ENCODE measurements at regions not wholly inside any gene's neighbourhood (a gene's known extent, or its start where the extent isn't known, plus 50 kb on each side); places are given as distances from the start of the nearest gene placed in this dataset.

DNA sequence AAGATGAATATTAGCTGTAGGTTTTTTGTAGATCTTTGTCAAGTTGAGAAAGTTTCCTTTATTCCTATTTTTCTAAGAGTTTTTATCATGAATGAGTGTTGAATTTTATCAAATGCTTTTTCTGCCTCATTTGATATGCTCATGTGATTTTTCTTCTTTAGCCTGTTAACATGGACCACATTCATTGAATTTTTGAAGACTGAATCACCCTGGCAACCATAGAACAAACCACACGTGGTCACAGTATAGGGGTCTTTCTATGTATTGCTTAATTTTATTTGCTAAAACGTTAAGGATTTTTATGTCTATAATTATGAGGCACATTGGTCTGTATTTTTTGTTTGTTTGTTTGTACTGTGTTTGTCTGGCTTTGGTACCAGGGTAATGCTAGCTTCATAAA, 201.7 kb upstream of the CWC22 start:
- DNase-seq (ENCODE audit: low spot score) = peak; percentile 7

DNA sequence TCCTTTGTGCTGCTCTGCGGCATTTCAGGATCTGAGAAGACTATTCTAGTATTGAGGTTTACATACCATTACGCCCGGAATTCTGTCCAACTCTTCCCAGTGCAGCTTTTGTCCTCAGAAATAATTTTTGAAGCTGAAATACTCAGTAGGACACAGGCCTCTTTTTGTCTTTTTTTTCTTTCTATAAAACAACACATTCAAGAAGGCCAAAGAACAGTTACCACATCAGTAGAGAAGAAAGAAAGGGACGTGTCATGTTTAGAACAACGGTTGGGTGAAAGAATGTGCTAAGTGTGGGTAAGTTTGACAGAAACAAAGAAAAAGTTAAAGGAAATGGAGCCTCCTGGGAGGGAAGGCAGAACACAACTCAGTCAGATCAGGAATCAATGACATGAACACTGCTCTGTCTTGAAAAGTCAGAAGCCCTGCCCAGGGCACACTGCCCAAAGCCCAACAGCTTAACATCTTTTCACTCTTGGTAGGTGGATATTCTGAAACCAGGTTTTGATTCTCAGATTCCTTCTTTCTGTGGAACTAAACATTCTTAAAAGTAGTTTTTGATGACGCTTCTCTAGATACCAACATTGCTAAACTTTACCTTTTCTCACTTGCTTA, 198.6 kb upstream of the CWC22 start:
- DNase-seq (ENCODE audit: low spot score) = no peak

DNA sequence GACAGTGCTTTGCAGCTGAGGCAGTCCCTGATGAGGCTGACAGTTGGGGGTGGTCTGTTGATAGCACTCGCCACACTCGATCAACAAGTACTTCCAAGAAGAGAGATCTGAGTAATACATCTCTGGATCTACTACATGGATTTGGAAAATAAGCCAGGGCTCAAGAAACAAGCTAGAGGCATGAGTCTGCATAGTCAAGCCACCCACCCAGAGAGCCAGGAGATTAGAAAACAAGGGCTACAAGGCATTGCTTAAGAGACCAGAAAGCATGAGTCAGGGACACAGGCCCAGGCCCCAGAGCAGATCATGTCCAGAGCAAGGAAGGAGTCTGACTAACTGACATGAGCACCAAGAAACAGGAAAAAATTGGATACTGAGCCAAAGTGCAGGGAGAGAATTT, 196.9 kb upstream of the CWC22 start:
- DNase-seq (ENCODE audit: low spot score) = peak; percentile 36

DNA sequence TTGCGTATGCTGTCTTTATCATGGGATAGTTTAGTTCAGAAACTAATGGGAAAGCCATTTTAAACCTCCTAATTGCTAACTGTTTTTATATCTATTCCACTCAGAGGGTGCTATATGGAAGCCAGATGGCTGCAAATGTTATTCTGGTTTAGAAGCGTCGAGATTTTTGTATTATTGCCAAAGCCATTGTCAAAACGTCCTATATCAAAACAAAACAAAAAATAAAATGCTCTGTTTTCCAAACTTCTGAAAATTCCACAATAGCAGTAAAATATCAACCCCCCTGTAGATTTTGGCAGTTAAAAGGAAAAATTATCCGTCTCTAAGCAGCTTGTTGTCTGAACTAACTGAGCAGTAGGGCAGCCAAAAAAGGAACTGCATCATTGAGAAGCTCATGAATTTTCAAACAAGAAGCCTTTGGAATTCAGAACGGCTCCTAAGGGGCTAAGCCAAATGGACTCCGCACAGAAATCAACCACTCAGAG, 195.4 kb upstream of the CWC22 start:
- no peak for DNase-seq (ENCODE audit: low spot score)

DNA sequence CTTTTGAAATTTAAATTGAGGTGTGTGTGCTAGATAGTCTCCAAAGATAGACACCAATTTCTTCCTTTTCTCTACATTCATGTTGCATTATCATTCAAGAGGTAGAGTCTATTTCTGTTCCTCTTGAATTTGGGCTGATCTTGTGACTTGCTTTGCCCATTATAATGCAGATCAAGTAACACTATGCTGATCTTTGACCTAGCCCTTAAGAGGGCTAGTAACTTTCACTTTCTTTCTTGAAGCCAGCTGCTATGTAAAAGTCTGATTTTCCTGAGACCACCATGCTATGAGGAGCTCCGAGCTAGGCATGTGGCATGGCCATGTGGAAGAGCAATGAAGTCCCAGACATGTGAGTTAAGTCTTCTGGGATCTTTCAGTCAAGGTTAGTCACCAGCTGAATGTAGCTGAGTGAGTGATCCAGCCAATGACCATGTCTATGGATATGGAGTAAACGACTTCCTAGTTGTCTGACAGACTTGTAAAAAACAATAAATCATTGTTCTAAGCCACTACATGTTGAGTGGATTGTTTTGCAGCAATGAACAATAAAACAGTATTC, 189.4 kb upstream of the CWC22 start:
- DNase-seq (ENCODE audit: low spot score) = no peak

DNA sequence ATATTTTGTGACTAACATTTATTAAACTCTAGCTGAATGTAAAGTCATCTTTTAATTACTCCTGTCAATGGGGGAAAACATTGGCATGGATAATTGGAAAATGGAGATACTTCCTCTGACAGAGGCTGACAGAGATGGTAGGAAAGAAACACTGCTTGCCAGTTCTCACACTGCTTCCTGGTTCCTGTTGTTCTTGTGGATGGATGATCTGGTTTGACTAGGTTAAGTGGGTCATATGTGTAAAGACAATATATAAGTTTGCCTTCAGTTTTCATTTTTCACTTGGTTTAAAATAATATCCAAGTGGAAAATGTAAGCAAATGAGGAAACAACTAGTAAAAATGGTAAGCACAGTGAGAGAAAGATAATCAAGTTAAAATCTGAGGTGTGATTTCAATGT, 188.8 kb upstream of the CWC22 start:
- no peak for DNase-seq (ENCODE audit: low spot score)

DNA sequence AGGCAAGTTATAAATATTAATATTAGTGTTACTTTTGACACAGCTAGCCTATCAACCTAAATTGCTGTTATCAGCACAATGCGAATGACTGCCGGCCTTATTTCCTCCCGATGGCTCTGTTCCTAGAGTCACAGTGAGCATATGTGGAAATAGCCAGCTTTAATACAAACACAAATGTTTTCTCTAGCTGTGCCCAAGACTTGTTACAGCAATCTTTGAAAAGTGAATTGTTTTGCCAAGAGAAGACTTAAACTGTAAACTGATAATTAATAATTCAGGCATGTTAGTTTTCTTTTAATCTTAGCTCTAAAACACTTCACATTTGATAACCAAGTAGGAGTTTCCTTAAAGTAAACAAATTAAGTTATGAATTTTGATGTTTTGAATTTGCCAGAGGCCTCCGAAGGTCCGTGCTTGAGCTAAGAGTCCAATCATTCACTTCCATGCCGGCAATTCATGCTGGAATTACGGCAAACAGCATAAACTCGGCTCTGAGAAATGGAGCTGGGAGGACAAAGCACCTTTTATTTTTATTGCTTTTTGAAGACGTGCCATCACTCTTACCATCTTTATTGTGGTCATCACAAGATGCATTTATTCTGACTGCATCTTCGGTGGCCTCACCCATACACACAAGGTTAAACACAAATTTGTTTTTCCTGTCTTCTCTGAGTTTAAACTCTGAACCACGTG, 184.5 kb upstream of the CWC22 start:
- peak; percentile 13 for DNase-seq (ENCODE audit: low spot score)

DNA sequence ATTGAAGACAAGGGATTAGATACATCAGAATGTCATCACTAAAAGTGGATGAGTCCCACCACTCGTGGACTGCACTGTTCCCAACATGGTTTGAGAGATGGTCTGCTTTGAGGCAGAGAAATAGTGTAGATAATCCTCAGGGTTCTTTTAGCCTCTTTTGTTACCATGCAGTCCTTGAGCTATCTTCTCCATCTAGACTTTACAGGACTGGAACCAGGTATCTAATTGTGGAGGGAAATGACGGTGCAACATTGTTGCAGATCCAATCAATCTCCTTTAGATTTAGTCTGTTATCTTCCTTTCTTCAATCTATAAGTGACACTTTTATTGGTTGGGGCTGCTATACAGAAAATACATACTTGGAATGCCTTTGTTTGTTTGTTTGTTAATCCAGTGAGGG, 183.8 kb upstream of the CWC22 start:
- no peak for DNase-seq (ENCODE audit: low spot score)

DNA sequence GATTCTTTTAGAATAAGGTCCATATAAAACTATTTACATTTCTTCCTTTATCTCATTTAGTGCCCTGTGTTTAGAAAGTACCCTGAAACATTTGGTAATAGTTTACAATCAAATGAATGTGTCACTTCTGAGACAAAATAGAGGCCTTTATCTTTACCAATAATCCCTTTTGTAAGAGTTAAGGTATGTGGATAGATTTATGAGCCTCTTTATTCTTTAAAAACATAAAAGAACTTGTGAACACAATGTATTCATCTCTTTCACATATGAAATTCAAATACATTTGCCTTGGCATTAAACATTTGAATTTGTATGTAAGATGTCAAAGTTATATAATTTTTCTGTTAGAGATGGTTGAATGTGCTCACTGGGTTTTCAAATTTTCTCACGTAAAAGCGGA, 180.5 kb upstream of the CWC22 start:
- no peak for DNase-seq (ENCODE audit: low spot score)

DNA sequence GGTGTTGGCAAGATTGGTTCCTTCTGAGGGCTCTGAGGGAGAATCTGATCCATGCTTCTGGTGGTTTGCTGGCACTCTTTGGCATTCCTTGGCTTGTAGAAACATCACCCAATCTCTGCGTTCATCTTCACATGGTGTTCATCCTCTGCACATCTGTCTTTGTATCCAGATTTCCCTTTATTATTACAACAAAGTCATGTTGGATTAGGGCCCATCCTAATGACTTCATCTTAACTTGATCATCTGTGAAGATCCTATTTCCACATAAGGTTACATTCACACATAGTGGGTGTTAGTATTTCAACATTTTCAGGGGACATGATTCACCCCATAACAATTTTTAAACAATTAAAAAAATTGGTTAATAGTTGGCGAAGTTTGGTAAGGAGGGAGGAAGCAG, 177.4 kb upstream of the CWC22 start:
- DNase-seq (ENCODE audit: low spot score) = no peak

DNA sequence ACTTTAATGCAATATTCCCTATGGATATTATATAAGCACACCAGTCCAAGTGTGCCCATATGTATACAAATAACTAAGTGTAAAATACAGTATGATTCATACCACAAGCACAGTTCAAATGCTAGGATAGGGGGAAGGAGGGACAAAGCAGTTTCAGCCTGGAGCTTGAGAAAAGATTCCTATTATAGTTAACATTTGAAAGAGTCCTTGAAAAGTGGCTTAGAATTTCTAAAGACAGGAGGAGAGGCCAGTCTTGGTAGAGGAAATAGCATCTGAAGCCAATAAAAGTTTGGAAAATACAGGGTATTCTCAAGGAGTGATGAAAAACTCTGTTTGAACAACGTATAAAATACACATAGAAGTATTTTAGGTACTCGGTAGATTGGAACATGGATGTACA, 173.4 kb upstream of the CWC22 start:
- DNase-seq (ENCODE audit: low spot score) = no peak

DNA sequence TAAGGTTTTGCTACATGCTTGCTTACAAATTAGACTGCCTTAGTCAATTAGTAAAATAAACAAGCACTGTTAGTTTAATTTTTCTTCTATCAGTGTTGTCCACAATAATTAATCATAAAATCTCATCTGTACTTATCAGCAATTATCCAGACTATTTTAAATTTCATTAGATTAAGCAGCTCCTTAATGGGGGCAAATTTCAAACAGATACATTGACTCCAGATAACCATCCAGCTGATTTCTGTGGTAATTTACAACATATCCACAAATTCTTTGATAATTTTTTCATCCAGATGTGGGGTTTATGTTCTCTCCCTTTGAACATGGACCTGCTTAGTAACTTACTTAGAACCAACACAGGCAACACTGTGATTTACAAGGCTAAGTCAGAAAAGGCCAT, 170.4 kb upstream of the CWC22 start:
- DNase-seq (ENCODE audit: low spot score) = no peak

DNA sequence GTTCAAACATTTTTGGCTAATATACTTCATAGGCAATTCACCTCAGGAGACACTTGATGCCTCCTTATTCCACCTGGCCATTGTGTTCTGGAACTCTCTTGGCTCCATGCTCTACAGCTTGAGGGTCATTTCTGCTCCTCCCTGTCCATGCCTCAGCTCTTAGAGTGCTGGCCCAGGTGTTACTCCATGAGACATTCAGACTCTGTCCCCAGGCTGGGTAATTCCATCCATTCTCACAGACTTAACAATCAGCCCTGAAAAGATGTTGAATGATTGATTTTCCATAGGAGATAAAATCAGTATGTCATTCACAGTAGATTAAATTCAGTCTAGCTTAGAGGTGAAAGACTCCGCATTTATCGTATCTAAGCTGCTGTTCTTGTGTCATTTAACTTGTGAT, 168.6 kb upstream of the CWC22 start:
- no peak for DNase-seq (ENCODE audit: low spot score)

DNA sequence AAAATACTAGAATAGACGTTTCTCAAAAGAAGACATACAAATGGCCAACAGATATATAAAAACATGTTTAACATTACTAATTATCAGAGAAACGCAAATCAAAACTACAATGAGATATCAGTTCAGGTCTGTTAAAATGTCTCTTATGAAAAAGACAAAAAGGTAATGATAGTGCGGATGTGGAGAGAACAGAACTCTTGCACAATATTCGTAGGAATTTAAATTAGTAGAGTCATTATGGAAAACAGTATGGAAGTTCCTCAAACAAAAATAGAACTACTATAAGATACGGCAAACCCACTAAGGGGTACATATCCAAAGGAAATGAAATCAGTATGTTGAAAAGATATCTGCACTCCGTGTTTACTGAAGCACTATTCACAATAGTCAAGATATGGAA, 167.5 kb upstream of the CWC22 start:
- no peak for DNase-seq (ENCODE audit: low spot score)

DNA sequence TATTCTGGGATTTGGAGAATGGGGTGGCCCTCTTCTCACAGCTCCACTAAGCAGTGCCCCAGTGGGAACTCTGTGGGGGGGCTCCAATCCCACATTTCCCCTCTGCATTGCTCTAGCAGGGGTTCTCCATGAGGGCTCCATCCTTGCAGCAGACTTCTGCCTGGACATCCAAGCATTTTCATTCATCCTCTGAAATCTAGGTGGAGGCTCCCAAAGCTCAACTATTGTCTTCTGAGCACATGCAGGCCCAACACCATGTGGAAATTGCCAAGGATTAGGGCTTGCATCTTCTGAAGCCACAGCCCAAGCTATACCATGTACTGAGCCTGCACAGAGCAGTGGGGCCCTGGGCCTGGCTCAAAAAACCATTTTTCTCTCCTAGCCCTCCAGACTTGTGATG, 162.4 kb upstream of the CWC22 start:
- DNase-seq (ENCODE audit: low spot score) = no peak

DNA sequence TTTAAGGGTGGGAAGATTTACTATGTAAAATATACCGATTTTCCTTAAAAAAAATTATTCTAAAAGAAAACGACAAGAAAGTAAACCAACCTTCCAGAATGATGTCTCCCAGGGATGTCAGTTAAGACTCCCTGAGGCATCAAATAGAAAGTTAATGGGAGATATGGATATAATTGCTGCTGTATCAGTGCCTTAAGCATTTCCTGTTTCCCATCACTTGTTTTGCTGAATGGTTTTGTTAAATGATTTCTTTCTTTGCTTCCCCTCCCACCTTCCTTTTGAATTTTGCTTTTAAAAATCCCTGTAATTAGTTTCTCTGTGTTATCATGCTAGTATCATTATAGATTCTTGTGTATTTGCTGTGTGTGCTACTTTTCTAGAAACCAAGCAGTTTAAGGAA, 154.3 kb upstream of the CWC22 start:
- no peak for DNase-seq (ENCODE audit: low spot score)

DNA sequence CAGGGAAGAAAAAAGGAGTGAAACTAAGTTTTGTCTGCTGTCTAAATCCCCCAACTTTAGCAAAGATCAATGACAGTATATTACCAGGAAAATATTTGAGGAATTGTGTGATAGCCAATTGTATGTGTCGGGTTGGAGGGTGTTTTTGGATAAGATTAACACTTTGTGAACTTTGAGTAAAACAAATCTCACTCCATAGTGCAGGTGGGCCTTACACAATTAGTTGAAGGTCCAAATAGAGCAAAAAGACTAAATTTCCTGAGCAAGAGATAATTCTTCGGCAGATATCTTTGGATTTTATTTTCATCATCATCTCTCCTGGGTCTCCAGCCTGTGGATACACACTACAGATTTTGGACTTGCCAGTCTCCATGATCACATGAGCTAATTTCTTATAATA, 152.8 kb upstream of the CWC22 start:
- no peak for DNase-seq (ENCODE audit: low spot score)

DNA sequence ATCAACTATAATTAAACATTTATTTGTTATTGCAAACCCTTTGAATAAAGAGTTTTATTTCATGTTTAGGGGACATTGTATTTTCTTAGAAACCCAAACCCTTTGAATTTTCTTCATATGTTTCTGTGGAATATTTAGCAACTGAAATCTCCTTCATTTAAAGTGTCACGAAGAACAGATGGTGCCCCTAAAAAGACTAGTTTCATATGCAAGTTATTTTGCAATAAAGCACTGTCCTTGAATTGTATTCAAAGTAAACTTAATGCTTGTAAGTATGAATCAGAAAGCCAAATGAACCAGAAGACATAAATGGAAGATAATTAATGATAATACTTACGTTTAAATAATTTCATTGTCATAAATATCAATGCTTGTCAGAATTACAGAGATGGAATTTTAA, 151.9 kb upstream of the CWC22 start:
- no peak for DNase-seq (ENCODE audit: low spot score)

DNA sequence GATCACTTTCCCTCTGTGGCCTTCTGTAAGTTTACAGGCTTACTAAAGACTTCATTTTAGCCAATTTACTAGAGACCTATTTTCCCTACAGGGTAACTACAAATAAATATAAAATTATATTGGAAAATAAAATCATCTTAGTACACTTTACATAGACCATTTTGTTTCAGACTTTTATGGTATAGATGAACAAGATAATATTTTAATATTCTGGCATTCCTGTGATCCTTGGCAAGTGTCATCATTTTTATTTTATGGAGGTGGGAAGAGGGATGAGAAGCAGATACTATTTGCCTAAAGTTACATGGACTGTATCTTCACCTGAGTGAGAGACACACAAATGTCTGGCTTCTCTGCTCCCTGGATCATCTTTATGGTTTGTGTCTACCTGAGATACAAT, 149.6 kb upstream of the CWC22 start:
- DNase-seq (ENCODE audit: low spot score) = no peak

DNA sequence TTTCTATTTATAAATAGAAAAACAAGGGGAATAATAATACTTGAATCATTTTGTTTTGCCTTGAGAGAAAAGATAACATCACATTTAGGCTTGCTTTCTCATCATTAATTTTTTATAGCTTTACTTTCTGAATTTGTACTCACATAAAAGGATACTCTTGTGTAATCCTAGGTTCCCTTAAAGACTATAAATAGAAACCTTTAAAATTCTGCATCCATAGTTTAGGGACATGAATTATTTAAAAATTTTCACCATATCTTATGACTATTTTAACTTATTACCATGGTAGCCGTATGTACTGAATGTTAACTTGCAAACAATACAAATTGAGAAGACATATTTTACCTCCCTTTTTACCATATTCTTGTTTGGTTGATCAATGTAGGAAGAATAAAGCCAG, 143.5 kb upstream of the CWC22 start:
- DNase-seq (ENCODE audit: low spot score) = no peak

DNA sequence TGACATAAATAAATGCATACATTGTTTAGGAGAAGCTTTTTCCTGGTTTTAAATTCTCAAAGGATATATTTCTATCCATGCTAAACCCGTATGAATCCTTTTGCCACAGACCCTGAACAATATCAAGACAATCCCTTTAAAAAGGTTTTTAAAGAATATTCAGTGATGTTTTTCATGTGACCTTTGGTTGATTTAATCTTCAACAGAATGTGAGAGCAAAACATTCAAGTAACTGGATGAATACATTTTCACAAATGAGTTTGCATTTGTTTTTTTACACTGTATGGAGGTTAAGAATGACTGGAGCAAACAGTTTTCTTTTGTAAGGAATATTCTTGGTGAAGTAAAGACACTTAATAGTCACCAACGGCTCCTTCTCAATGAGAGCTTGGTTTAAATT, 139.4 kb upstream of the CWC22 start:
- DNase-seq (ENCODE audit: low spot score) = no peak

DNA sequence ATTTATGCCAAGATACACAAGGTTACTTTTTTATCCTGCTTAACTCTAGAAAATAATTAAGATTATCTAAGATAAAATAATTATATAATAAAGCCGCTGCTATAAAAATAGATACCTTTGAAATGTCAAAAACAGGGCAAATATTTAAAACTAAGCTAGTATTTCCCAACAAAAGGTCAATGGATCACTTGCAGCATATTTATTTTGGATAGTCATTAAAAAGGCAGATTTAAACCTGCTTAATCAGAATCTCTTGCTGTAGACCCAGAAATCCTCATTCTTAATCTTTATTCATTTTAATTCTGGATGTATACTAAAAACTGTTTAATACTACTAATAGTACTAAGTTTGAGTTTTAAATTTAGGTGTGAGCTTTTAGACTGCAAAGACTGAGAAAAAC, 139.0 kb upstream of the CWC22 start:
- no peak for DNase-seq (ENCODE audit: low spot score)

DNA sequence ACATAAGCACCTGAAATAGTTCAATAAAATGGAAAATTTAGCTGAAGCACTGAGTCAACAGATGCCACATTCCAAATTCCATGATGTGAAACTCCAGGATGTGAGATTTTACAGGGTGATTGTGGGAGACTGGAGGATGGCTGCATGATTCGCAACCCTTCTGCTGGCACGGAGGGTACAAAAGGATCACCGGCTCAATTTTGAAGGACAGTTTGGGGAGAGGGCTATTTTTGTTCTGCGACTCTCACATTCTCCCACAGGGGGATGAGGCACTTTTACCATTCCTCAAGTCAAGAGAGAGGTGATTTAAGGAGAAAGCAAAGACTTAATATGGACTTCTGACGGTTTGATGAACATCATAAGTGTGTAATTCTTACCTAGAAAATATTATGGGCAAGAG, 138.1 kb upstream of the CWC22 start:
- DNase-seq (ENCODE audit: low spot score) = no peak

DNA sequence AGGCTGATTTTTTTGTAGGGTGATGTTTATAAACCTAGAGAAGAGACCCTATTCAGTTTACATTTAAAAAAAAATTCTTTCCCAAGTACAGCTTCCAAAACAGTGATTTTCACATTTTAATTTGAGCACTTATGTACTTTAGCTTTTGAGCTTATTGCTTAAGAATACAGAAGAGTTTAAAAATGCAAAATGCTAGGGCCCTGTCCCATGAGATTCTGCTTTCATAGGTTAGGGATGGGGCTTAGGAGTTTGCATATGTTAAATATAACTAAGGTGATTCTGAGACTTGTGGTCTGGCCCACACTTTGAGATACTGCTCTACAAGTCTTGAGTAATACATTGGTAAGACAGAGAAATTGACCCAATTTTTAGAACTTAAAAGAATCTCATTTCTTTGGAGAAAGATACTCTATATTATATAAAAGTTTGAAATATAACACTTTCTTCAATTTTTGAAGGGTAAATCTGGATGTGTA, 137.3 kb upstream of the CWC22 start:
- DNase-seq (ENCODE audit: low spot score) = no peak

Data from AG08396 (cell line).